HEK293 (cell line): ENCODE measurements at regions not wholly inside any gene's neighbourhood (a gene's known extent, or its start where the extent isn't known, plus 50 kb on each side); places are given as distances from the start of the nearest gene placed in this dataset.

Source experiments
- CTCF ChIA-PET: fragments of 350-600 bp; formaldehyde crosslinking; extraction: SDS; loops from one replicate; lab custom pipeline; 2021; ENCODE audit warnings: antibody characterized with exemption; lab: Yijun Ruan, JAX
- POLR2A ChIA-PET: fragments of 300-600 bp; formaldehyde crosslinking; extraction: SDS; loops from one replicate; lab custom pipeline; 2020; ENCODE audit warnings: antibody characterized with exemption, inconsistent platforms; lab: Yijun Ruan, JAX
- H3K27ac ChIP-seq: fragments of 200-500 bp; sonication (Bioruptor generic); 2 replicates; pipeline ENCODE4 v1.5.1; 2014; ENCODE audit warnings: low read depth, low read length, control low read depth, inconsistent platforms; ENCODE audit errors: extremely low read depth
- H3K36me3 ChIP-seq, 2 experiments: fragments of 200-500 bp in 1 of 2; sonication (Bioruptor generic) in 1 of 2; 1 replicate in 1 of 2; 2 replicates in 1 of 2; pipeline ENCODE4 v1.5.1; 2014 to 2017; ENCODE audit warnings: inconsistent platforms in 2 of 2, low read length in 2 of 2; ENCODE audit not compliant: control insufficient read depth in 2 of 2, insufficient read depth in 1 of 2
- H3K4me1 ChIP-seq: fragments of 200-500 bp; sonication (Bioruptor generic); 2 replicates; pipeline ENCODE4 v1.5.1; 2014; ENCODE audit warnings: mild to moderate bottlenecking, low read length, inconsistent platforms; ENCODE audit not compliant: control insufficient read depth, insufficient read depth
- H3K4me3 ChIP-seq: 2 replicates; pipeline ENCODE4 v1.5.1; 2011; ENCODE audit warnings: low read depth, mild to moderate bottlenecking, control low read depth, low read length, moderate library complexity
- H3K9me3 ChIP-seq: fragments of 200-500 bp; sonication (Bioruptor generic); 2 replicates; pipeline ENCODE4 v1.5.1; 2014; ENCODE audit warnings: low read depth, low read length, inconsistent platforms; ENCODE audit not compliant: control insufficient read depth, insufficient read depth
- BCL11A ChIP-seq: fragments of 450-650 bp; formaldehyde crosslinking; IDR thresholded peaks from 2 replicates; pipeline ENCODE4 v1.5.1; 2016; ENCODE audit warnings: low read depth, missing biosample characterization, missing genetic modification characterization
- KLF1 ChIP-seq: fragments of 450-650 bp; formaldehyde crosslinking; IDR thresholded peaks from 2 replicates; pipeline ENCODE4 v1.5.1; 2016; ENCODE audit warnings: missing biosample characterization, missing genetic modification characterization
- KLF10 ChIP-seq: fragments of 450-650 bp; IDR thresholded peaks from 2 replicates; pipeline ENCODE4 v1.5.1; 2018; ENCODE audit warnings: missing biosample characterization, mild to moderate bottlenecking, missing genetic modification characterization
- TRIM28 ChIP-seq: IDR thresholded peaks from 2 replicates; pipeline ENCODE4 v1.6.1; 2011; ENCODE audit warnings: low read length, control low read depth, borderline replicate concordance
- ZEB2 ChIP-seq: fragments of 450-650 bp; formaldehyde crosslinking; IDR thresholded peaks from 2 replicates; pipeline ENCODE4 v1.5.1; 2016; ENCODE audit warnings: missing biosample characterization, missing genetic modification characterization
- ZNF138 ChIP-seq: fragments of 450-650 bp; formaldehyde crosslinking; IDR thresholded peaks from 2 replicates; pipeline ENCODE4 v1.5.1; 2016; ENCODE audit warnings: missing biosample characterization, missing genetic modification characterization, borderline replicate concordance
- ZNF2 ChIP-seq: fragments of 450-650 bp; formaldehyde crosslinking; IDR thresholded peaks from 2 replicates; pipeline ENCODE4 v1.5.1; 2016; ENCODE audit warnings: missing biosample characterization, missing genetic modification characterization
- ZNF221 ChIP-seq: fragments of 450-650 bp; formaldehyde crosslinking; IDR thresholded peaks from 2 replicates; pipeline ENCODE4 v1.5.1; 2017; ENCODE audit warnings: missing biosample characterization, missing genetic modification characterization, borderline replicate concordance
- ZNF223 ChIP-seq: fragments of 450-650 bp; formaldehyde crosslinking; IDR thresholded peaks from 2 replicates; pipeline ENCODE4 v1.5.1; 2016; ENCODE audit warnings: missing biosample characterization, missing genetic modification characterization
- ZNF239 ChIP-seq: fragments of 450-650 bp; formaldehyde crosslinking; IDR thresholded peaks from 2 replicates; pipeline ENCODE4 v1.5.1; 2016; ENCODE audit warnings: missing biosample characterization, missing genetic modification characterization
- ZNF248 ChIP-seq: fragments of 450-650 bp; formaldehyde crosslinking; IDR thresholded peaks from 2 replicates; pipeline ENCODE4 v1.5.1; 2017; ENCODE audit warnings: missing biosample characterization, missing genetic modification characterization
- ZNF324 ChIP-seq: fragments of 450-650 bp; formaldehyde crosslinking; IDR thresholded peaks from 2 replicates; pipeline ENCODE4 v1.5.1; 2016; ENCODE audit warnings: missing biosample characterization, missing genetic modification characterization
- ZNF350 ChIP-seq: fragments of 450-650 bp; formaldehyde crosslinking; IDR thresholded peaks from 2 replicates; pipeline ENCODE4 v1.5.0; 2017; ENCODE audit warnings: missing biosample characterization, mild to moderate bottlenecking, missing genetic modification characterization
- ZNF394 ChIP-seq: fragments of 450-650 bp; formaldehyde crosslinking; IDR thresholded peaks from 2 replicates; pipeline ENCODE4 v1.5.1; 2016; ENCODE audit warnings: missing biosample characterization, missing genetic modification characterization, mild to moderate bottlenecking, moderate library complexity, borderline replicate concordance
- ZNF473 ChIP-seq: fragments of 450-650 bp; formaldehyde crosslinking; IDR thresholded peaks from 2 replicates; pipeline ENCODE4 v1.5.1; 2017; ENCODE audit warnings: missing biosample characterization, missing genetic modification characterization
- ZNF521 ChIP-seq: fragments of 450-650 bp; formaldehyde crosslinking; IDR thresholded peaks from 2 replicates; pipeline ENCODE4 v1.5.1; 2017; ENCODE audit warnings: missing biosample characterization, mild to moderate bottlenecking, missing genetic modification characterization
- ZNF530 ChIP-seq: fragments of 450-650 bp; formaldehyde crosslinking; IDR thresholded peaks from 2 replicates; pipeline ENCODE4 v1.5.1; 2016; ENCODE audit warnings: low read depth, missing biosample characterization, missing genetic modification characterization
- ZNF561 ChIP-seq: fragments of 450-650 bp; IDR thresholded peaks from 2 replicates; pipeline ENCODE4 v1.5.1; 2018; ENCODE audit warnings: missing biosample characterization, missing genetic modification characterization, borderline replicate concordance
- ZNF610 ChIP-seq: fragments of 450-650 bp; formaldehyde crosslinking; IDR thresholded peaks from 2 replicates; pipeline ENCODE4 v1.5.1; 2016; ENCODE audit warnings: missing biosample characterization, missing genetic modification characterization, borderline replicate concordance
- ZNF624 ChIP-seq: fragments of 450-650 bp; formaldehyde crosslinking; IDR thresholded peaks from 2 replicates; pipeline ENCODE4 v1.5.1; 2017; ENCODE audit warnings: missing biosample characterization, missing genetic modification characterization
- ZNF626 ChIP-seq: fragments of 450-650 bp; sonication (Bioruptor Pico); formaldehyde crosslinking; IDR thresholded peaks from 2 replicates; pipeline ENCODE4 v1.5.1; 2018; ENCODE audit warnings: missing biosample characterization, missing genetic modification characterization, inconsistent platforms
- ZNF654 ChIP-seq: fragments of 450-650 bp; formaldehyde crosslinking; IDR thresholded peaks from 2 replicates; pipeline ENCODE4 v1.5.1; 2016; ENCODE audit warnings: low read depth, missing biosample characterization, missing genetic modification characterization
- ZNF768 ChIP-seq: fragments of 450-650 bp; formaldehyde crosslinking; IDR thresholded peaks from 2 replicates; pipeline ENCODE4 v1.5.1; 2018; ENCODE audit warnings: missing biosample characterization, mild to moderate bottlenecking, missing genetic modification characterization
- ZNF776 ChIP-seq: fragments of 450-650 bp; formaldehyde crosslinking; IDR thresholded peaks from 2 replicates; pipeline ENCODE4 v1.5.0; 2017; ENCODE audit warnings: missing biosample characterization, missing genetic modification characterization, borderline replicate concordance
- ZNF791 ChIP-seq: fragments of 450-650 bp; formaldehyde crosslinking; IDR thresholded peaks from 2 replicates; pipeline ENCODE4 v1.5.1; 2016; ENCODE audit warnings: missing biosample characterization, missing genetic modification characterization
- ZNF792 ChIP-seq: fragments of 450-650 bp; formaldehyde crosslinking; IDR thresholded peaks from 2 replicates; pipeline ENCODE4 v1.5.1; 2016; ENCODE audit warnings: missing biosample characterization, missing genetic modification characterization
- TF ChIP-seq, protein P1 (sequence below): fragments of 450-650 bp; formaldehyde crosslinking; IDR thresholded peaks from 2 replicates; pipeline ENCODE4 v1.5.1; 2016; ENCODE audit warnings: missing biosample characterization, missing genetic modification characterization
- TF ChIP-seq, protein P2 (sequence below): fragments of 450-650 bp; formaldehyde crosslinking; optimal IDR thresholded peaks from 2 replicates; pipeline ENCODE3; 2016; ENCODE audit warnings: missing biosample characterization, mild to moderate bottlenecking, missing genetic modification characterization
- TF ChIP-seq, protein P3 (sequence below): fragments of 450-650 bp; formaldehyde crosslinking; IDR thresholded peaks from 2 replicates; pipeline ENCODE4; 2016; ENCODE audit warnings: missing biosample characterization, missing genetic modification characterization
- TF ChIP-seq, protein P4 (sequence below): fragments of 450-650 bp; formaldehyde crosslinking; IDR thresholded peaks from 2 replicates; pipeline ENCODE4 v1.5.1; 2016; ENCODE audit warnings: missing biosample characterization, missing genetic modification characterization

DNA sequence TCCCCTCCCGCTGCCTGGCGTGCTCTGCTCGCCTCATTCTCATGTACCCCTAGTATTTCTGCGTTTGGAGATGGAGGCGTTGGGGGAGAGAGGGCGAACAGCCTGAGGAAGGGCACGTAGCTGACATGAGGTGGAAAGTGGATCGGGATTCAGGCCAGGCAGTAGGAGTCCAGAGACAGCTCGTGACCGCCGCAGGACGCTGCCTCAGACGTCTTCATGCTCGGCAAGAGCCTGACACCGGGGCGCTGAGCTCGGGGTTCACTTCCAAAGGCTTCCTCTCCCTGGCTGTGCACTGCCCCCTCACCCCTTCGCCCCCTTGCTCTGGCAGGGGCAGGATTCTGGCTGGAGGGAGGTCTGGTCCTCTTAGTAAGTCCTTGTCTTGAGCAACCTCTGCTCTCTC is 374.4 kb upstream of the MKI67 start (continued):
- TF ChIP-seq ZNF324, result no peak
- TF ChIP-seq ZNF350 (tag by site-specific recombination), result no peak
- no peak for TF ChIP-seq ZNF530
- no peak for TF ChIP-seq ZEB2 (tag by site-specific recombination)
- TF ChIP-seq, all 188 proteins: peak for 0

DNA sequence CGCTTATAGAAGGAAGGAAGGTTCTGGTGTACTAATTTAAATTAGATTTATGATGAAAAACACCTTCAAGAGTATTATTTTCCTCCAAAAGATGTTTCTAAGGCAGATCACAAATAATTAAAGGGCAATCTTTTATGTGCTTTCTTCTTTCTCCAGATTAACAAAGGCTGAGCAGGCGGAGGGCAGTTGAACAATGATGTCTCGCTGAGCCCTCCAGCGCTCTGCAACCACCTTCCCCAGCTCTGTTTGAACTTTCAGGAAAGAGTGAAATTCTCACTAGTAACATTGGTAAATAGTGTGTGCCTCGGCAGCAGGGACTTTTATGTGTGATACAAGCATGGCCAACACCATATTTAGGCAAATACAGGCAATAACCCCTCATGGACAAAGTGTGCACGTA is 379.1 kb upstream of the MKI67 start:
- CTCF ChIA-PET, result no interaction called here
- TF ChIP-seq ZNF394 (tag by site-specific recombination), result no peak
- TF ChIP-seq, protein P1, sequence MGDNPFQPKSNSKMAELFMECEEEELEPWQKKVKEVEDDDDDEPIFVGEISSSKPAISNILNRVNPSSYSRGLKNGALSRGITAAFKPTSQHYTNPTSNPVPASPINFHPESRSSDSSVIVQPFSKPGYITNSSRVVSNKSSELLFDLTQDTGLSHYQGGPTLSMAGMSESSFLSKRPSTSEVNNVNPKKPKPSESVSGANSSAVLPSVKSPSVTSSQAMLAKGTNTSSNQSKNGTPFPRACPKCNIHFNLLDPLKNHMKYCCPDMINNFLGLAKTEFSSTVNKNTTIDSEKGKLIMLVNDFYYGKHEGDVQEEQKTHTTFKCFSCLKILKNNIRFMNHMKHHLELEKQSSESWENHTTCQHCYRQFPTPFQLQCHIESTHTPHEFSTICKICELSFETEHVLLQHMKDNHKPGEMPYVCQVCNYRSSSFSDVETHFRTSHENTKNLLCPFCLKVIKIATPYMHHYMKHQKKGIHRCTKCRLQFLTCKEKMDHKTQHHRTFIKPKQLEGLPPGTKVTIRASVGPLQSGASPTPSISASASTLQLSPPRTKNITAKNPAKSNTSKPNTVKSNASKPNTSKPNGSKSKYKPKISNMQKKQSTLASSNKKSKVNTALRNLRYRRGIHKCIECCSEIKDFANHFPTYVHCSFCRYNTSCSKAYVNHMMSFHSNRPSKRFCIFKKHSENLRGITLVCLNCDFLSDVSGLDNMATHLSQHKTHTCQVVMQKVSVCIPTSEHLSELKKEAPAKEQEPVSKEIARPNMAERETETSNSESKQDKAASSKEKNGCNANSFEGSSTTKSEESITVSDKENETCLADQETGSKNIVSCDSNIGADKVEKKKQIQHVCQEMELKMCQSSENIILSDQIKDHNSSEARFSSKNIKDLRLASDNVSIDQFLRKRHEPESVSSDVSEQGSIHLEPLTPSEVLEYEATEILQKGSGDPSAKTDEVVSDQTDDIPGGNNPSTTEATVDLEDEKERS (tag by site-specific recombination), result no peak
- no peak for TF ChIP-seq ZNF610
- TF ChIP-seq ZNF521 (tag by site-specific recombination), result no peak
- no peak for TF ChIP-seq TRIM28
- TF ChIP-seq ZNF654 (tag by site-specific recombination), result no peak
- no peak for TF ChIP-seq ZEB2 (tag by site-specific recombination)
- no peak for TF ChIP-seq ZNF2 (tag by site-specific recombination)
- TF ChIP-seq ZNF624 (tag by site-specific recombination), result no peak
- TF ChIP-seq, protein P2, sequence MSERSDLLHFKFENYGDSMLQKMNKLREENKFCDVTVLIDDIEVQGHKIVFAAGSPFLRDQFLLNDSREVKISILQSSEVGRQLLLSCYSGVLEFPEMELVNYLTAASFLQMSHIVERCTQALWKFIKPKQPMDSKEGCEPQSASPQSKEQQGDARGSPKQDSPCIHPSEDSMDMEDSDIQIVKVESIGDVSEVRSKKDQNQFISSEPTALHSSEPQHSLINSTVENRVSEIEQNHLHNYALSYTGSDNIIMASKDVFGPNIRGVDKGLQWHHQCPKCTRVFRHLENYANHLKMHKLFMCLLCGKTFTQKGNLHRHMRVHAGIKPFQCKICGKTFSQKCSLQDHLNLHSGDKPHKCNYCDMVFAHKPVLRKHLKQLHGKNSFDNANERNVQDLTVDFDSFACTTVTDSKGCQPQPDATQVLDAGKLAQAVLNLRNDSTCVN (tag by site-specific recombination), result no peak
- no peak for TF ChIP-seq ZNF792 (tag by site-specific recombination)
- TF ChIP-seq ZNF561 (tag by site-specific recombination), result no peak
- no peak for TF ChIP-seq ZNF221 (tag by site-specific recombination)
- TF ChIP-seq ZNF138 (tag by site-specific recombination), result no peak
- TF ChIP-seq ZNF791 (tag by site-specific recombination), result no peak
- no peak for TF ChIP-seq ZNF626 (tag by site-specific recombination)
- no peak for TF ChIP-seq BCL11A (tag by site-specific recombination)
- no peak overlapping the region for H3K4me3 ChIP-seq
- no peaks in the 10 kb centered on the region for H3K4me1 ChIP-seq
- no peaks in the 10 kb centered on the region for H3K9me3 ChIP-seq
- POLR2A ChIA-PET, result no interaction called here
- no peak overlapping the region for H3K27ac ChIP-seq
- no peaks in the 10 kb centered on the region for H3K36me3 ChIP-seq

DNA sequence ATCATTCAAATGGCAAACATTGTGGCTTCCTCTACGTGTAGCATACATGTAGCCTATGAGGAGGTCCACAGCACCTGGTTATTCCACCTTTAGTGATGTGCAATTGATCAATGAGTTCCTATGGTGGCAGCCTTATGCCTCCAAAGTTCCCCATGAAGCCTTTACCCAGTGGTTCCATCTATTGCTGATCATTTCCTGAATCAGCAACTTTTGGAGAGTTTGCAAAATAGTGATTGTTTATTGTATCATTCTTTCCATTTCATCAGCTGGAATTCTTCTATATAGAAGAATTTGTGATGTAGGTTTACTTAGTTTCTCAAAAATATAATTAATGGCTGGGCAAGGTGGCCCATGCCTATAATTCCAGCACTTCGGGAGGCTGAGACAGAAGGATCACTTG is 380.2 kb upstream of the MKI67 start:
- Histone ChIP-seq H3K9me3 (no peaks in the 10 kb centered on the region), H3K4me1 (no peaks in the 10 kb centered on the region), H3K27ac (no peak overlapping the region), H3K36me3 (no peaks in the 10 kb centered on the region), H3K4me3 (no peak overlapping the region)
- ChIA-PET CTCF (no interaction called here), POLR2A (no interaction called here)
- TF ChIP-seq ZNF768 (tag by site-specific recombination) (no peak), ZNF239 (tag by site-specific recombination) (no peak), ZNF248 (tag by site-specific recombination) (no peak), ZNF776 (no peak), ZNF473 (tag by site-specific recombination) (no peak), KLF1 (tag by site-specific recombination) (no peak), KLF10 (tag by site-specific recombination) (no peak), ZNF223 (tag by site-specific recombination) (no peak)
- TF ChIP-seq, protein P3, sequence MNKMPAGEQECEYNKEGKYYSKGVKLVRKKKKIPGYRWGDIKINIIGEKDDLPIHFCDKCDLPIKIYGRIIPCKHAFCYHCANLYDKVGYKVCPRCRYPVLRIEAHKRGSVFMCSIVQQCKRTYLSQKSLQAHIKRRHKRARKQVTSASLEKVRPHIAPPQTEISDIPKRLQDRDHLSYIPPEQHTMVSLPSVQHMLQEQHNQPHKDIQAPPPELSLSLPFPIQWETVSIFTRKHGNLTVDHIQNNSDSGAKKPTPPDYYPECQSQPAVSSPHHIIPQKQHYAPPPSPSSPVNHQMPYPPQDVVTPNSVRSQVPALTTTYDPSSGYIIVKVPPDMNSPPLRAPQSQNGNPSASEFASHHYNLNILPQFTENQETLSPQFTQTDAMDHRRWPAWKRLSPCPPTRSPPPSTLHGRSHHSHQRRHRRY (tag by site-specific recombination), result no peak
- TF ChIP-seq, protein P4, sequence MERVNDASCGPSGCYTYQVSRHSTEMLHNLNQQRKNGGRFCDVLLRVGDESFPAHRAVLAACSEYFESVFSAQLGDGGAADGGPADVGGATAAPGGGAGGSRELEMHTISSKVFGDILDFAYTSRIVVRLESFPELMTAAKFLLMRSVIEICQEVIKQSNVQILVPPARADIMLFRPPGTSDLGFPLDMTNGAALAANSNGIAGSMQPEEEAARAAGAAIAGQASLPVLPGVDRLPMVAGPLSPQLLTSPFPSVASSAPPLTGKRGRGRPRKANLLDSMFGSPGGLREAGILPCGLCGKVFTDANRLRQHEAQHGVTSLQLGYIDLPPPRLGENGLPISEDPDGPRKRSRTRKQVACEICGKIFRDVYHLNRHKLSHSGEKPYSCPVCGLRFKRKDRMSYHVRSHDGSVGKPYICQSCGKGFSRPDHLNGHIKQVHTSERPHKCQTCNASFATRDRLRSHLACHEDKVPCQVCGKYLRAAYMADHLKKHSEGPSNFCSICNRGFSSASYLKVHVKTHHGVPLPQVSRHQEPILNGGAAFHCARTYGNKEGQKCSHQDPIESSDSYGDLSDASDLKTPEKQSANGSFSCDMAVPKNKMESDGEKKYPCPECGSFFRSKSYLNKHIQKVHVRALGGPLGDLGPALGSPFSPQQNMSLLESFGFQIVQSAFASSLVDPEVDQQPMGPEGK (tag by site-specific recombination), result no peak
